Ovary (tissue), 3 donors: ENCODE measurements at regions not wholly inside any gene's neighbourhood (a gene's known extent, or its start where the extent isn't known, plus 50 kb on each side); places are given as distances from the start of the nearest gene placed in this dataset.

Source experiments
- EP300 ChIP-seq: sonication (generic); formaldehyde crosslinking; IDR thresholded peaks from one replicate; pipeline ENCODE4 v1.6.1; 2017; ENCODE audit warnings: antibody characterized with exemption
- POLR2A ChIP-seq: fragments of 450-650 bp; IDR thresholded peaks from one replicate; pipeline ENCODE4 v1.6.1; 2017; ENCODE audit warnings: antibody characterized with exemption, mild to moderate bottlenecking, moderate library complexity
- TF ChIP-seq, protein P1 (sequence below), 3 donors: fragments of 450-650 bp in 2 of 3; fragments of 200-600 bp in 1 of 3; IDR thresholded peaks; one replicate each; pipeline versions ENCODE4 v1.5.1 to v1.8.0; 2016 to 2022; ENCODE audit warnings: antibody characterized with exemption in 3 of 3, mild to moderate bottlenecking in 1 of 3
- donor health status: DM: no; HTN: no; CAD: no.

DNA sequence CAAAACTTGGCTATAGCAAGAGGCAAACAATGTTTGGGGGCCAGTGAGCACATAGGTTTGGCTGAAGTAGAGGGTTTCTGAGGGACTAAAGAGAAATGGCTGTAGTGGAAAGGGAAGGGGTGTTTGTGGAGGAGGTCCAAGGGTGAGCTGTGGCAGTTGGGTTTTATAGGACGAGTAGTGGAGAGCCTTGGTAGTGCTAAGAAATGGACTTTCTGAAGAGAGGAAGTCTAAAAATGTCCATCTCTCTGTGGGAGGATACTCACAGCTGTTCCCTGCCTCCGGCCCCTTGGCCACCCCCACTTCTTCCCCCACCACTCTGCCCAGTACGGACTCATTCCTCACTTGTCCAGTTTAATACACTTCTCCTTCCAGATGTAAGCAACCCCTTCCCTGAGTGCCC, 64.3 kb downstream of the ZNF22 start:
- TF ChIP-seq, protein P1, sequence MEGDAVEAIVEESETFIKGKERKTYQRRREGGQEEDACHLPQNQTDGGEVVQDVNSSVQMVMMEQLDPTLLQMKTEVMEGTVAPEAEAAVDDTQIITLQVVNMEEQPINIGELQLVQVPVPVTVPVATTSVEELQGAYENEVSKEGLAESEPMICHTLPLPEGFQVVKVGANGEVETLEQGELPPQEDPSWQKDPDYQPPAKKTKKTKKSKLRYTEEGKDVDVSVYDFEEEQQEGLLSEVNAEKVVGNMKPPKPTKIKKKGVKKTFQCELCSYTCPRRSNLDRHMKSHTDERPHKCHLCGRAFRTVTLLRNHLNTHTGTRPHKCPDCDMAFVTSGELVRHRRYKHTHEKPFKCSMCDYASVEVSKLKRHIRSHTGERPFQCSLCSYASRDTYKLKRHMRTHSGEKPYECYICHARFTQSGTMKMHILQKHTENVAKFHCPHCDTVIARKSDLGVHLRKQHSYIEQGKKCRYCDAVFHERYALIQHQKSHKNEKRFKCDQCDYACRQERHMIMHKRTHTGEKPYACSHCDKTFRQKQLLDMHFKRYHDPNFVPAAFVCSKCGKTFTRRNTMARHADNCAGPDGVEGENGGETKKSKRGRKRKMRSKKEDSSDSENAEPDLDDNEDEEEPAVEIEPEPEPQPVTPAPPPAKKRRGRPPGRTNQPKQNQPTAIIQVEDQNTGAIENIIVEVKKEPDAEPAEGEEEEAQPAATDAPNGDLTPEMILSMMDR (IDR thresholded peaks at IDR 0.05), result no peak
- TF ChIP-seq POLR2A, result no peak
- no peak for TF ChIP-seq EP300
